HUES48 (cell line): ENCODE measurements at regions not wholly inside any gene's neighbourhood (a gene's known extent, or its start where the extent isn't known, plus 50 kb on each side); places are given as distances from the start of the nearest gene placed in this dataset.

ENCODE experiments used
- H3K27ac ChIP-seq: one replicate; pipeline ENCODE4 v1.7.0; 2013; ENCODE audit warnings: low read depth, low read length, inconsistent platforms
- H3K27me3 ChIP-seq: 2 replicates; pipeline ENCODE4 v1.6.1; 2013; ENCODE audit warnings: mild to moderate bottlenecking, low read length; ENCODE audit not compliant: control insufficient read depth, insufficient read depth
- H3K36me3 ChIP-seq: 2 replicates; pipeline ENCODE4 v1.6.1; 2013; ENCODE audit warnings: low read length; ENCODE audit not compliant: control insufficient read depth, insufficient read depth
- H3K4me1 ChIP-seq: 2 replicates; pipeline ENCODE4 v1.6.1; 2013; ENCODE audit warnings: mild to moderate bottlenecking, low read length; ENCODE audit not compliant: control insufficient read depth, insufficient read depth
- H3K4me3 ChIP-seq: 2 replicates; pipeline ENCODE4 v1.5.1; 2013; ENCODE audit warnings: mild to moderate bottlenecking, low read depth, low read length
- H3K9ac ChIP-seq: 2 replicates; pipeline ENCODE4 v1.6.1; 2013; ENCODE audit warnings: mild to moderate bottlenecking, low read depth, low read length, moderate library complexity
- H3K9me3 ChIP-seq: 2 replicates; pipeline ENCODE4 v1.6.1; 2013; ENCODE audit warnings: low read length; ENCODE audit not compliant: control insufficient read depth, insufficient read depth

GRCh38 chr15:77548589-77549557 is 83.8 kb downstream of the LINGO1 start:
- no peaks in the 10 kb centered on the region for H3K9me3 ChIP-seq
- no peak overlapping the region for H3K9ac ChIP-seq
- H3K4me3 ChIP-seq = no peak overlapping the region
- H3K27me3 ChIP-seq = no peaks in the 10 kb centered on the region
- no peaks in the 10 kb centered on the region for H3K36me3 ChIP-seq
- peaks cover 7% of the 10 kb centered on the region; the same call in 1 of the 2 replicates for H3K4me1 ChIP-seq
- H3K27ac ChIP-seq = no peak overlapping the region

- no peaks in the 10 kb centered on the region for H3K36me3 ChIP-seq
- H3K27ac ChIP-seq = no peak overlapping the region
- peaks cover 10% of the 10 kb centered on the region; the same call in 1 of the 2 replicates for H3K4me1 ChIP-seq
Measured at GRCh38 chr15:77547801-77548588, 84.7 kb downstream of the LINGO1 start.

GRCh38 chr15:77546870-77547269 is 85.8 kb downstream of the LINGO1 start:
- Histone ChIP-seq H3K9me3 (no peaks in the 10 kb centered on the region), H3K9ac (no peak overlapping the region), H3K4me1 (peaks cover 14% of the 10 kb centered on the region; the same call in 1 of the 2 replicates), H3K27me3 (no peaks in the 10 kb centered on the region), H3K36me3 (no peaks in the 10 kb centered on the region), H3K27ac (no peak overlapping the region), H3K4me3 (no peak overlapping the region)

More at GRCh38 chr15:77547801-77548588, 84.7 kb downstream of the LINGO1 start:
- no peak overlapping the region for H3K9ac ChIP-seq
- H3K4me3 ChIP-seq = no peak overlapping the region
- no peaks in the 10 kb centered on the region for H3K9me3 ChIP-seq
- H3K27me3 ChIP-seq = no peaks in the 10 kb centered on the region

DNA sequence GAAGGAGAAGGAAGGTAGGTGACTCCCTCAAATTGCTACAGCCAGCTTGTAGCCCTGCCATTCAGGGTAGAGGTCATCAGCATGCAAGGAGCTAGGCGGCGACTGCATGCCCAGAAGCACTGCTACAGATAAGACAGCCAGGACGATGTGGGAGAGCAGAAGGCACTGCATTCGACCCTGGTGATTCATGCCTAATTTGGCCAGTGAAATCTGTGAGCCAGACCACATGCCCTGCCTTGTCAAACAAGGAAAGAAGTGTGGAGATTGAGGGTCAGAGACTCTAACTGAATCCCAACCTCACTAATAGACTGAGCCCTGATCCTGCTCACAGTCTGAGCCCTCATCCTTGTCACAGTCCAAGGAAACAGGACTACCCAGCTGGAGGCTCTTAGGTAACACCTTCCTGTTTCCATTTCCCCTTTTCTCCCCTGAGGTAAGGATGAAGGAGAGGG is 86.6 kb downstream of the LINGO1 start:
- Histone ChIP-seq H3K9ac (no peak overlapping the region), H3K27ac (no peak overlapping the region), H3K27me3 (no peaks in the 10 kb centered on the region), H3K9me3 (no peaks in the 10 kb centered on the region), H3K4me1 (peaks cover 21% of the 10 kb centered on the region), H3K4me3 (no peak overlapping the region), H3K36me3 (no peaks in the 10 kb centered on the region)

DNA sequence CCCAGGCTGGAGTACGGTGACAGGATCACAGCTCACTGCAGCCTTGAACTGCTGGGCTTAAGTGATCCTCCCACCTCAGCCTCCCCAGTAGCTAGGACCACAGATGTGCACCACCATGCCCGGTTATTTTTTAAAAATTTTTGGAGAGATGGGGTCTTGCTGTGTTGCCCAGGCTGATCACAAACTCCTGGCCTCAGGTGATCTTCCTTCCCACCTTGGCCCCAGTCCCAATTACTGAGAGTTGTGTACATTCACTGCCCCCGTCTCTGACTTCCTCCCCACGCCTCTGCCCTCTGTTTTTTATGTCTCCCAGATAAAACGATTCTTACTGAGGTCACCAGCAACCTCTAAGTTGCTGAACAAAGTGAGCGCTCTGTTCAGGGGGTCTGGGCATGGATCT is 87.7 kb downstream of the LINGO1 start:
- H3K27me3 ChIP-seq = no peaks in the 10 kb centered on the region
- peaks cover 28% of the 10 kb centered on the region for H3K4me1 ChIP-seq
- no peak overlapping the region for H3K27ac ChIP-seq
- no peak overlapping the region for H3K9ac ChIP-seq
- no peaks in the 10 kb centered on the region for H3K9me3 ChIP-seq
- no peak overlapping the region for H3K4me3 ChIP-seq
- no peaks in the 10 kb centered on the region for H3K36me3 ChIP-seq

DNA sequence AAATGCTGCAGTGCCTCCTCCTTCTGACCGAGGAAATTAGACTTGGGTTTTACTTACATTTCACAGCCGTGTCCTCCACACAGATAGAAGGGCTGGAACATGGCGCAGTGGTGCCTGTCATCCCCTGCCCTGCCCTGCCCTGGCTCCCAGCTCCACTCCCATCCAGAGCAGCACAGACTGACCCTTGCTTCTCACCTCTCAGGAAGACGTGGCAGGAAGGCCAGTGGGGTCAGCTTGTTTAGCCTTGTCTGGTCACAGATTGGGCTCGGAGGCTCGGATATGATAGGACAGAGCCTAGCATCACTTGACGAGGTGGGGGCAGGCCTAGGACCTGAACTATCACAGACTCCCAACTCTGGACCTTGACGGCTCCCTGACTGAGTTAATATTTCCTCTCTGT is 88.5 kb downstream of the LINGO1 start:
- H3K36me3 ChIP-seq = no peaks in the 10 kb centered on the region
- H3K4me3 ChIP-seq = no peak overlapping the region
- no peaks in the 10 kb centered on the region for H3K9me3 ChIP-seq
- H3K4me1 ChIP-seq = peaks cover 28% of the 10 kb centered on the region
- no peak overlapping the region for H3K9ac ChIP-seq
- no peaks in the 10 kb centered on the region for H3K27me3 ChIP-seq
- no peak overlapping the region for H3K27ac ChIP-seq

GRCh38 chr15:77543159-77543882 is 89.4 kb downstream of the LINGO1 start:
- H3K9ac ChIP-seq = no peak overlapping the region
- H3K4me3 ChIP-seq = no peak overlapping the region
- no peaks in the 10 kb centered on the region for H3K27me3 ChIP-seq
- peaks cover 28% of the 10 kb centered on the region for H3K4me1 ChIP-seq
- H3K27ac ChIP-seq = no peak overlapping the region
- no peaks in the 10 kb centered on the region for H3K36me3 ChIP-seq
- no peaks in the 10 kb centered on the region for H3K9me3 ChIP-seq

DNA sequence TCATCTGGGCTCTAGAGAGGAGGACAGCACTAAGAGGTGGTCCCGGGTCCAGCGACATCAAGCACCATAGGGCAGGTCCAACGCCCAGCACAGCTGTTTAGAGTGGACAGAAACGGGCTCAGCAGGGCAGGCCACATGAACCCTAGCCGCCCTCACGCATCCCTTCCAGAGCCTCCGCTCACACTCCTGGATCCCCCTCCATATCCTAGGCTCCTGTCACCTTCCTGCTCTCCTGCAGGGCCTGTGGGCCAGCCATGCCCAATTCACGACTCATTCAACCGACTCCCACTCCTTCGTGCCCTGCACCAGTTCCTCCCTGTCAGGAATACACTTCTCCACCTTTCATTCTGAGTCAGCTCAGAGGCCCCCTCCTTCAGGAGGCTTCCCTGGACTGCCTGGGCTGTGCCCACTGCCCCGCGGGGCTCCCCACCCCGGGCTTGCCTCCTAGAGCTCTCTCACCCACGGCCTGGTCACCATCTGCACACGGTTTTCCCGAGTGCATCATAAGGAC is 90.2 kb downstream of the LINGO1 start:
- no peak overlapping the region for H3K27ac ChIP-seq
- H3K9ac ChIP-seq = no peak overlapping the region
- peaks cover 35% of the 10 kb centered on the region for H3K4me1 ChIP-seq
- H3K27me3 ChIP-seq = no peaks in the 10 kb centered on the region
- no peaks in the 10 kb centered on the region for H3K36me3 ChIP-seq
- no peak overlapping the region for H3K4me3 ChIP-seq
- H3K9me3 ChIP-seq = no peaks in the 10 kb centered on the region

- H3K9ac ChIP-seq = no peak overlapping the region
- peak overlapping the region; percentile 29 for H3K27ac ChIP-seq
- no peaks in the 10 kb centered on the region for H3K27me3 ChIP-seq
- H3K36me3 ChIP-seq = no peaks in the 10 kb centered on the region
- H3K9me3 ChIP-seq = no peaks in the 10 kb centered on the region
- H3K4me3 ChIP-seq = no peak overlapping the region
- peaks cover 44% of the 10 kb centered on the region for H3K4me1 ChIP-seq
Measured at GRCh38 chr15:77541421-77542181, 91.1 kb downstream of the LINGO1 start.
